ENCODE measurements at regions not wholly inside any gene's neighbourhood (a gene's known extent, or its start where the extent isn't known, plus 50 kb on each side); places are given as distances from the start of the nearest gene placed in this dataset.
"Not testable (repeated sequence)": the region's sequence is repeated elsewhere in the genome, so short reads cannot be mapped to it uniquely, and the experiment has no call there.

- H3K4me1 ChIP-seq (replicated peaks in 1 of 2) = no peaks in the 10 kb centered on the region
- H3K27ac ChIP-seq = no peak overlapping the region
- no peak overlapping the region for H3K4me3 ChIP-seq
- H3K9me3 ChIP-seq (replicated peaks in 1 of 3) = no peaks in the 10 kb centered on the region
- no peaks in the 10 kb centered on the region for H3K36me3 ChIP-seq (replicated peaks in 1 of 2)
- DNase-seq = no peak
- 68 to 85% (median 69%) methylated on average over 2 of the region's 2 CpGs for WGBS, 4 donors
- H3K27me3 ChIP-seq = no peaks in the 10 kb centered on the region
- intact Hi-C loops (cut with DNase I) = no loop called here
- TF ChIP-seq, protein P1, sequence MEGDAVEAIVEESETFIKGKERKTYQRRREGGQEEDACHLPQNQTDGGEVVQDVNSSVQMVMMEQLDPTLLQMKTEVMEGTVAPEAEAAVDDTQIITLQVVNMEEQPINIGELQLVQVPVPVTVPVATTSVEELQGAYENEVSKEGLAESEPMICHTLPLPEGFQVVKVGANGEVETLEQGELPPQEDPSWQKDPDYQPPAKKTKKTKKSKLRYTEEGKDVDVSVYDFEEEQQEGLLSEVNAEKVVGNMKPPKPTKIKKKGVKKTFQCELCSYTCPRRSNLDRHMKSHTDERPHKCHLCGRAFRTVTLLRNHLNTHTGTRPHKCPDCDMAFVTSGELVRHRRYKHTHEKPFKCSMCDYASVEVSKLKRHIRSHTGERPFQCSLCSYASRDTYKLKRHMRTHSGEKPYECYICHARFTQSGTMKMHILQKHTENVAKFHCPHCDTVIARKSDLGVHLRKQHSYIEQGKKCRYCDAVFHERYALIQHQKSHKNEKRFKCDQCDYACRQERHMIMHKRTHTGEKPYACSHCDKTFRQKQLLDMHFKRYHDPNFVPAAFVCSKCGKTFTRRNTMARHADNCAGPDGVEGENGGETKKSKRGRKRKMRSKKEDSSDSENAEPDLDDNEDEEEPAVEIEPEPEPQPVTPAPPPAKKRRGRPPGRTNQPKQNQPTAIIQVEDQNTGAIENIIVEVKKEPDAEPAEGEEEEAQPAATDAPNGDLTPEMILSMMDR (IDR thresholded peaks at IDR 0.05) = no peak
- no peak for TF ChIP-seq POLR2A (IDR thresholded peaks at IDR 0.05)
Measured at GRCh38 chr2:187890690-187891089, 336.5 kb upstream of the TFPI start.

DNA sequence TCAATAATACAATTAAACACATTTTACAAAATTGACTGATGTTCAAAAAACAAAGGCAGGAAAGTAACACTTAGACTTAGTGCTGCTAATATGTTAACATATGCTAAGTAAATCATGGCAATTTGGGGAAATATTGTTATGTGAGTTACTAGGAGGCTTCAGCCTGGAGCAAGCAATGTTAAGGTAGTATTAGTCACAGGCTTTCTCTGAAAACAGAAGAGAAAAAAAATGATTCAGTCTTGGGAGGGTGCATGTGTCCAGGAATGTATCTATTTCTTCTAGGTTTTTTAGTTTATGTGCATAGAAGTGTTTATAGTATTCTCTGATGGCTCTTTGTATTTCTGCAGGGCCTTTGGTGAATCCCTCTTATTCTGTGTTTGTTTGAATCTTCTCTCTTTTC is 345.8 kb upstream of the TFPI start:
- TF ChIP-seq, protein P1 (IDR thresholded peaks at IDR 0.05) = no peak
- TF ChIP-seq POLR2A (IDR thresholded peaks at IDR 0.05) = no peak
- H3K27me3 ChIP-seq = no peaks in the 10 kb centered on the region
- intact Hi-C loops (cut with DNase I) = no loop called here

DNA sequence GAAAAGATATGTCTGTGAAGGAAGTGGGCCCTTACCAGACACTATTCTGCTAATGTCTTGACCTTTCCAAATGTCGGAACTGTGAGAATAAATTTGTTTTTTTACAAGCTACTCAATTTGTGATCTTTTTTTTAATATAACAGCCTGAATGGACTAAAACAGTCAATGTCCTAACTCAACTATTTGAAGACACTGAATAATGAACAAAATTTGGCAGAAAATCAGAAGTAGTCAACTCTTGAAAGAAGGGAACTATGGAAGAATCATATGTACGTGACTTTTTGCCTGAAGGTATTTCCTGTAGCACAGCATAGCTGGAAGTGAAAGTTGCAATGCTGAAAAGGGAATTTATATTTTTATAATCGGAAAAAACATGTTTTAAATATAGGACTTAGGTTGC is 351.8 kb upstream of the TFPI start:
- WGBS, 4 donors = 62 to 72% (median 69%) methylated on average over 3 of the region's 3 CpGs
- Histone ChIP-seq H3K27me3 (no peaks in the 10 kb centered on the region), H3K27ac (no peak overlapping the region), H3K4me1 (replicated peaks in 1 of 2) (no peaks in the 10 kb centered on the region), H3K4me3 (no peak overlapping the region), H3K36me3 (replicated peaks in 1 of 2) (no peaks in the 10 kb centered on the region), H3K9me3 (replicated peaks in 1 of 3) (no peaks in the 10 kb centered on the region)
- DNase-seq = no peak
- TF ChIP-seq POLR2A (IDR thresholded peaks at IDR 0.05) = no peak
- TF ChIP-seq, protein P1 (IDR thresholded peaks at IDR 0.05) = no peak
- intact Hi-C loops (cut with DNase I) = no loop called here

More for the DNA sequence above, 345.8 kb upstream of the TFPI start:
- Histone ChIP-seq H3K9me3 (replicated peaks in 1 of 3) (no peaks in the 10 kb centered on the region), H3K27ac (no peak overlapping the region), H3K4me1 (replicated peaks in 1 of 2) (no peaks in the 10 kb centered on the region), H3K36me3 (replicated peaks in 1 of 2) (no peaks in the 10 kb centered on the region), H3K4me3 (no peak overlapping the region)
- no peak for DNase-seq

DNA sequence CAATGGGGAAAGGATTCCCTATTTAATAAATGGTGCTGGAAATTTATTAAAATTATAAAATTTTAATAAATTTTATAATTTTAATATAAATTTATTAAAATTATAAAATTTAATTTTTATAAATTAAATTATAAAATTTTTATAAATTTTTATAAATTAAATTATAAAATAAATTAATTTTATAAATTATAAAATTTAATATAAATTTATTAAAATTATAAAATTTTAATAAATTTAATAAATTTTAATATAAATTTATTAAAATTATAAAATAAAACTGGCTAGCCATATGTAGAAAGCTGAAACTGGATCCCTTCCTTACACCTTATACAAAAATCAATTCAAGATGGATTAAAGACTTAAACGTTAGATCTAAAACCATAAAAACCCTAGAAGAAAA is 356.7 kb upstream of the TFPI start:
- WGBS, 4 donors = 82 to 100% (median 92%) methylated on average over 1 of the region's 1 CpG; no CpG with 5 or more reads in 1 of the 4 donors
- DNase-seq = not testable (repeated sequence)

DNA sequence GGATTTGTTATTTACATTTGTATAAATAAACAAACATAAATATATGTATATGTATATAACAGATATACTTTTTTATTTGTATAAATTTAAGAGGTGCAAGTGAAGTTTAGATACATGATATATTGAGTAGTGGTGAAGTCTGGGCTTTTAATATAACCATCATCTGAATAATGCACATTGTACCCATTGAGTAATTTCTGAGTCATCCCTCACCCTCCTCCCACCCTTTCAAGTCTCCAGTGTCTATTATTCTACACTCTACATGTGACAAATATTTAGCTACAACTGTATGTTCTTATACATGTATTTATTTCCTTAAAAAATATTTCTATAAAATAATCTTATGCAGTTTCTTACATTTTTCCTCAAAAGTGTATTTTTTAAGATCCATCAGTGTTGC is 358.7 kb upstream of the TFPI start:
- no peaks in the 10 kb centered on the region for H3K36me3 ChIP-seq (replicated peaks in 1 of 2)
- intact Hi-C loops (cut with DNase I) = no loop called here
- H3K27ac ChIP-seq = no peak overlapping the region
- no peak overlapping the region for H3K4me3 ChIP-seq
- H3K4me1 ChIP-seq (replicated peaks in 1 of 2) = no peaks in the 10 kb centered on the region
- H3K27me3 ChIP-seq = no peaks in the 10 kb centered on the region
- TF ChIP-seq, protein P1 (IDR thresholded peaks at IDR 0.05) = no peak
- no peak for TF ChIP-seq POLR2A (IDR thresholded peaks at IDR 0.05)
- H3K9me3 ChIP-seq (replicated peaks in 1 of 3) = no peaks in the 10 kb centered on the region
- DNase-seq = no peak

More for the DNA sequence above, 356.7 kb upstream of the TFPI start:
- intact Hi-C loops (cut with DNase I); H3K9me3 ChIP-seq (replicated peaks in 1 of 3); H3K36me3 ChIP-seq (replicated peaks in 1 of 2); H3K27ac ChIP-seq; H3K4me1 ChIP-seq (replicated peaks in 1 of 2); H3K4me3 ChIP-seq; H3K27me3 ChIP-seq: not testable (repeated sequence)

All from adrenal gland (tissue), 9 donors.